ENCODE measurements at regions not wholly inside any gene's neighbourhood (a gene's known extent, or its start where the extent isn't known, plus 50 kb on each side); places are given as distances from the start of the nearest gene placed in this dataset.

GRCh38 chr16:51231702-51232101, 80.6 kb upstream of the SALL1 start:
- TF ChIP-seq, protein P1, sequence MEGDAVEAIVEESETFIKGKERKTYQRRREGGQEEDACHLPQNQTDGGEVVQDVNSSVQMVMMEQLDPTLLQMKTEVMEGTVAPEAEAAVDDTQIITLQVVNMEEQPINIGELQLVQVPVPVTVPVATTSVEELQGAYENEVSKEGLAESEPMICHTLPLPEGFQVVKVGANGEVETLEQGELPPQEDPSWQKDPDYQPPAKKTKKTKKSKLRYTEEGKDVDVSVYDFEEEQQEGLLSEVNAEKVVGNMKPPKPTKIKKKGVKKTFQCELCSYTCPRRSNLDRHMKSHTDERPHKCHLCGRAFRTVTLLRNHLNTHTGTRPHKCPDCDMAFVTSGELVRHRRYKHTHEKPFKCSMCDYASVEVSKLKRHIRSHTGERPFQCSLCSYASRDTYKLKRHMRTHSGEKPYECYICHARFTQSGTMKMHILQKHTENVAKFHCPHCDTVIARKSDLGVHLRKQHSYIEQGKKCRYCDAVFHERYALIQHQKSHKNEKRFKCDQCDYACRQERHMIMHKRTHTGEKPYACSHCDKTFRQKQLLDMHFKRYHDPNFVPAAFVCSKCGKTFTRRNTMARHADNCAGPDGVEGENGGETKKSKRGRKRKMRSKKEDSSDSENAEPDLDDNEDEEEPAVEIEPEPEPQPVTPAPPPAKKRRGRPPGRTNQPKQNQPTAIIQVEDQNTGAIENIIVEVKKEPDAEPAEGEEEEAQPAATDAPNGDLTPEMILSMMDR (IDR thresholded peaks at IDR 0.05) = no peak
- no peak for TF ChIP-seq POLR2A (IDR thresholded peaks at IDR 0.05; ENCODE audit: low read depth)
- TF ChIP-seq POLR2AphosphoS5 (IDR thresholded peaks at IDR 0.05) = no peak
